K562 (cell line): ENCODE measurements at regions not wholly inside any gene's neighbourhood (a gene's known extent, or its start where the extent isn't known, plus 50 kb on each side); places are given as distances from the start of the nearest gene placed in this dataset.

ENCODE experiments used
- ATAC-seq: fragments of 200-7000 bp; cut with Tn5 transposase; 3 replicates; pipeline ENCODE4 v1.9.1; 2020; ENCODE audit warnings: moderate library complexity
- BruUV-seq: library from RNA; stranded (reverse); fragments of 400-500 nt; replicated peaks from 2 replicates; lab custom pipeline; 2021; lab: Mats Ljungman, UMichigan
- CTCF ChIA-PET: fragments of 300-600 bp; formaldehyde crosslinking; extraction: SDS; loops from one replicate; lab custom pipeline; 2021; ENCODE audit warnings: low intra/inter-chr PET ratio; lab: Yijun Ruan, JAX
- POLR2A ChIA-PET: fragments of 300-600, 350-650 bp; sonication (Branson Sonifier 250); formaldehyde crosslinking; extraction: SDS; loops from one replicate; lab custom pipeline; 2021; ENCODE audit warnings: antibody characterized with exemption, inconsistent platforms; lab: Yijun Ruan, JAX
- DNase-seq, 4 experiments: peaks; one replicate each; pipeline versions ENCODE4 v3.0.0 to v3.0.0-alpha.2; 2011 to 2018; ENCODE audit warnings: low spot score in 3 of 4, mixed read lengths in 3 of 4; ENCODE audit errors: extremely low read depth in 1 of 4
- FAIRE-seq: peaks from 2 replicates; lab custom pipeline; 2011; peaks lifted over from hg19 to GRCh38; lab: Jason Lieb, UNC
- H2AFZ ChIP-seq: 2 replicates; pipeline ENCODE4 v1.6.0; 2011; ENCODE audit warnings: low read depth, low read length, control low read depth, inconsistent platforms
- H3K27ac ChIP-seq: fragments of 200-600 bp; 3 replicates; pipeline ENCODE4 v1.8.0; 2011; ENCODE audit warnings: low read depth, mild to moderate bottlenecking, control low read depth, inconsistent platforms, low read length, moderate library complexity, mixed read lengths; ENCODE audit errors: extremely low read depth
- H3K27me3 ChIP-seq, 2 experiments: fragments of 300-600 bp in 1 of 2; 2 replicates in 1 of 2; 3 replicates in 1 of 2; pipeline versions ENCODE4 v1.6.0 to v1.8.0; 2011; ENCODE audit warnings: inconsistent platforms in 2 of 2, low read length in 2 of 2, mild to moderate bottlenecking in 1 of 2, mixed read lengths in 1 of 2, moderate library complexity in 1 of 2; ENCODE audit not compliant: control insufficient read depth in 2 of 2, insufficient read depth in 2 of 2
- H3K36me3 ChIP-seq: fragments of 300-600 bp; 3 replicates; pipeline ENCODE4 v1.8.0; 2011; ENCODE audit warnings: mild to moderate bottlenecking, low read length, inconsistent platforms; ENCODE audit not compliant: control insufficient read depth, insufficient read depth
- H3K4me1 ChIP-seq, 2 experiments: fragments of 200-600 bp in 1 of 2; replicated peaks in 1 of 2; 2 replicates in 1 of 2; 3 replicates in 1 of 2; pipeline versions ENCODE4 v1.5.1 to v1.8.0; 2011; ENCODE audit warnings: inconsistent platforms in 2 of 2, low read length in 2 of 2, mild to moderate bottlenecking in 1 of 2, mixed read lengths in 1 of 2, moderate library complexity in 1 of 2; ENCODE audit not compliant: control insufficient read depth in 2 of 2, insufficient read depth in 2 of 2
- H3K4me2 ChIP-seq: 2 replicates; pipeline ENCODE4 v1.6.1; 2011; ENCODE audit warnings: low read length, control low read depth, inconsistent platforms, mixed read lengths; ENCODE audit not compliant: insufficient read depth
- H3K4me3 ChIP-seq: fragments of 200-600 bp; sonication (generic), shearing (Covaris generic); 2 replicates; pipeline ENCODE4 v1.5.1; 2016; ENCODE audit warnings: control low read depth, inconsistent platforms
- H3K79me2 ChIP-seq: fragments of 200-600 bp; 3 replicates; pipeline ENCODE4 v1.8.0; 2011; ENCODE audit warnings: low read length, inconsistent platforms; ENCODE audit not compliant: control insufficient read depth, insufficient read depth
- H3K9ac ChIP-seq, 2 experiments: 2 replicates each; pipeline versions ENCODE4 v1.6.0 to v1.6.1; 2011; ENCODE audit warnings: low read depth in 2 of 2, low read length in 2 of 2, control low read depth in 1 of 2, inconsistent platforms in 1 of 2, mild to moderate bottlenecking in 1 of 2, mixed read lengths in 1 of 2; ENCODE audit not compliant: insufficient read depth in 1 of 2
- H3K9me1 ChIP-seq: one replicate; pipeline ENCODE4 v1.6.0; 2011; ENCODE audit warnings: inconsistent platforms, mild to moderate bottlenecking, low read length, moderate library complexity; ENCODE audit not compliant: control insufficient read depth, insufficient read depth
- H3K9me3 ChIP-seq: replicated peaks from 2 replicates; pipeline ENCODE4 v1.5.1; 2011; ENCODE audit warnings: low read depth, low read length, inconsistent platforms; ENCODE audit not compliant: control insufficient read depth, insufficient read depth
- H4K20me1 ChIP-seq: replicated peaks from 2 replicates; pipeline ENCODE4 v1.6.1; 2011; ENCODE audit warnings: low read length, inconsistent platforms, mixed read lengths; ENCODE audit not compliant: control insufficient read depth, insufficient read depth
- CHD1 ChIP-seq: fragments of 200-600 bp; sonication (generic); IDR thresholded peaks from one replicate; pipeline ENCODE4 v1.6.1; 2012; ENCODE audit warnings: mild to moderate bottlenecking, moderate library complexity, low read length, inconsistent platforms
- DACH1 ChIP-seq: fragments of 450-650 bp; IDR thresholded peaks from 2 replicates; pipeline ENCODE4 v1.6.1; 2018; ENCODE audit not compliant: partially characterized antibody
- FOXJ3 ChIP-seq: sonication (generic); formaldehyde crosslinking; IDR thresholded peaks from 2 replicates; pipeline ENCODE4 v1.4.0; 2020; ENCODE audit warnings: mild to moderate bottlenecking, missing genetic modification reagents
- IFI16 ChIP-seq: fragments of 250-450 bp; sonication (Bioruptor Pico); IDR thresholded peaks from 2 replicates; pipeline ENCODE4 v2.1.2; 2022; ENCODE audit warnings: mild to moderate bottlenecking, inconsistent platforms
- ILF3 ChIP-seq: fragments of 450-650 bp; IDR thresholded peaks from 2 replicates; pipeline ENCODE4 v1.6.1; 2018; ENCODE audit warnings: antibody characterized with exemption, mild to moderate bottlenecking, moderate library complexity, borderline replicate concordance
- MNT ChIP-seq, 2 experiments: fragments of 450-650 bp; conservative IDR thresholded peaks; 2 replicates each; pipeline ENCODE4 v1.6.1; 2017; ENCODE audit warnings: mild to moderate bottlenecking in 2 of 2, moderate library complexity in 2 of 2
- PBX2 ChIP-seq, 2 experiments: IDR thresholded peaks in 1 of 2; conservative IDR thresholded peaks in 1 of 2; 2 replicates each; pipeline ENCODE4 v1.6.1; 2016; ENCODE audit warnings: low read depth in 2 of 2, mild to moderate bottlenecking in 1 of 2, missing compliant biosample characterization in 1 of 2, missing genetic modification characterization in 1 of 2, moderate library complexity in 1 of 2
- PCBP1 ChIP-seq: fragments of 200-400 bp; formaldehyde crosslinking; IDR thresholded peaks from 2 replicates; pipeline ENCODE4 v1.6.1; 2018; ENCODE audit warnings: mild to moderate bottlenecking, low read depth, low read length; ENCODE audit not compliant: poor library complexity, severe bottlenecking
- RBBP5 ChIP-seq: fragments of 200-600 bp; sonication (generic); IDR thresholded peaks from 2 replicates; pipeline ENCODE4 v1.6.1; 2012; ENCODE audit warnings: borderline replicate concordance, mild to moderate bottlenecking, low read length, control low read depth, inconsistent platforms; ENCODE audit not compliant: insufficient read depth, poor library complexity, severe bottlenecking
- SETDB1 ChIP-seq: IDR thresholded peaks from one replicate; pipeline ENCODE4 v1.6.1; 2012; ENCODE audit warnings: low read length, control low read depth, inconsistent platforms
- ZBED1 ChIP-seq: IDR thresholded peaks from 2 replicates; pipeline ENCODE4 v1.6.1; 2014
- ZNF140 ChIP-seq: fragments of 250-450 bp; sonication (Bioruptor Pico); IDR thresholded peaks from 2 replicates; pipeline ENCODE4 v1.8.0; 2021; ENCODE audit warnings: moderate library complexity, mild to moderate bottlenecking, inconsistent platforms
- ZNF274 ChIP-seq: IDR thresholded peaks from 2 replicates; pipeline ENCODE4 v1.6.1; 2011; ENCODE audit warnings: low read depth, mild to moderate bottlenecking, low read length, moderate library complexity, borderline replicate concordance
- ZNF583 ChIP-seq: fragments of 250-450 bp; sonication (Bioruptor Pico); IDR thresholded peaks from 2 replicates; pipeline ENCODE4 v1.4.0; 2020
- ZNF655 ChIP-seq: fragments of 250-450 bp; sonication (Bioruptor Pico); IDR thresholded peaks from 2 replicates; pipeline ENCODE4 v1.5.0; 2021
- ZNF79 ChIP-seq: fragments of 250-450 bp; sonication (Bioruptor Pico); IDR thresholded peaks from 2 replicates; pipeline ENCODE4 v1.4.0; 2020; ENCODE audit warnings: low read depth, mild to moderate bottlenecking, moderate library complexity
- WGBS: fragments of 100-300 bp; shearing (Covaris generic); methylation state at CpG from one replicate; pipeline ENCODE4 v1.1.6; 2016; ENCODE audit warnings: low coverage, mixed read lengths; ENCODE audit not compliant: insufficient coverage; ENCODE audit errors: missing lambda C conversion rate; 5-methylcytosine and 5-hydroxymethylcytosine counted together
- in situ Hi-C: fragments of 300-500 bp; cut with MboI; formaldehyde crosslinking; loops from 4 replicates; pipeline ENCODE4 v1.15.0; 2018; ENCODE audit warnings: inconsistent platforms, mixed read lengths
- intact Hi-C: fragments of 100-400 bp; cut with micrococcal nuclease; formaldehyde crosslinking; loops from 2 replicates; pipeline ENCODE4 v1.14.2; 2022

GRCh38 chr11:41784513-41785335 is 325.3 kb upstream of the LRRC4C start:
- intact Hi-C loops, result no loop called here
- ATAC-seq (no peak), DNase-seq (no peak), FAIRE-seq (no peak)
- WGBS, result 0% methylated on average over 3 of the region's 3 CpGs
- no peak overlapping the region for H3K4me3 ChIP-seq
- no TSS peak for BruUV-seq
- H3K4me2 ChIP-seq, result no peak overlapping the region
- H3K9ac ChIP-seq, result no peak overlapping the region
- H3K9me3 ChIP-seq, result no peaks in the 10 kb centered on the region
- no peak overlapping the region for H3K27ac ChIP-seq
- H3K27me3 ChIP-seq, result no peaks in the 10 kb centered on the region
- no peaks in the 10 kb centered on the region for H3K4me1 ChIP-seq
- H3K79me2 ChIP-seq, result no peaks in the 10 kb centered on the region
- H4K20me1 ChIP-seq, result no peaks in the 10 kb centered on the region
- ChIA-PET POLR2A (no interaction called here), CTCF (no interaction called here)
- in situ Hi-C loops, result no loop called here
- H3K9me1 ChIP-seq, result no peaks in the 10 kb centered on the region
- no peak overlapping the region for H2AFZ ChIP-seq
- H3K36me3 ChIP-seq, result no peaks in the 10 kb centered on the region
- TF ChIP-seq ZNF140 (CRISPR knock-in tag) (no peak), MNT (conservative IDR thresholded peaks at IDR 0.05) (no peak), ZNF274 (no peak), ILF3 (no peak), IFI16 (CRISPR knock-in tag) (no peak), DACH1 (no peak), PCBP1 (no peak), ZNF79 (CRISPR knock-in tag) (no peak), RBBP5 (no peak), CHD1 (no peak), ZNF583 (CRISPR knock-in tag) (no peak), SETDB1 (no peak), FOXJ3 (CRISPR knock-in tag) (no peak), PBX2 (CRISPR knock-in tag; IDR thresholded peaks at IDR 0.05; ENCODE audit: low read depth) (no peak), PBX2 (tag; conservative IDR thresholded peaks at IDR 0.05; ENCODE audit: low read depth) (no peak), ZBED1 (no peak), ZNF655 (no peak)
